Femur (tissue), 1 donor: ENCODE measurements at regions not wholly inside any gene's neighbourhood (a gene's known extent, or its start where the extent isn't known, plus 50 kb on each side); places are given as distances from the start of the nearest gene placed in this dataset.
A peak's percentile ranks its signal among the peaks of the same experiment; 100 is the strongest.

Experiments used
- DNase-seq: peaks from one replicate; pipeline ENCODE4 v3.0.0-alpha.2; 2017

GRCh38 chr21:14869984-14870852 is 194.6 kb downstream of the NRIP1 start:
- DNase-seq: no peak

- DNase-seq: no peak
Observed at GRCh38 chr21:14866859-14867765, 197.7 kb downstream of the NRIP1 start.

GRCh38 chr21:14864211-14865021 is 200.4 kb downstream of the NRIP1 start:
- peak; percentile 60 for DNase-seq

GRCh38 chr21:14863745-14864210 is 201.0 kb downstream of the NRIP1 start:
- DNase-seq: no peak

- DNase-seq: no peak
Observed at GRCh38 chr21:14862794-14863720, 201.7 kb downstream of the NRIP1 start.

GRCh38 chr21:14858311-14858710 is 206.5 kb downstream of the NRIP1 start:
- DNase-seq: no peak

- DNase-seq: no peak
Observed at GRCh38 chr21:14857529-14857928, 207.3 kb downstream of the NRIP1 start.

GRCh38 chr21:14850394-14850793 is 214.4 kb downstream of the NRIP1 start:
- no peak for DNase-seq

GRCh38 chr21:14846621-14847020 is 218.2 kb downstream of the NRIP1 start:
- no peak for DNase-seq

GRCh38 chr21:14844001-14844400 is 220.8 kb downstream of the NRIP1 start:
- DNase-seq: no peak

- no peak for DNase-seq
Observed at GRCh38 chr21:14842601-14843000, 222.2 kb downstream of the NRIP1 start.

GRCh38 chr21:14841511-14842472 is 223.0 kb downstream of the NRIP1 start:
- no peak for DNase-seq

- no peak for DNase-seq
Observed at GRCh38 chr21:14838400-14838799, 226.4 kb downstream of the NRIP1 start.

- DNase-seq: no peak
Observed at GRCh38 chr21:14836950-14837349, 227.8 kb downstream of the NRIP1 start.

GRCh38 chr21:14833666-14834351 is 231.0 kb downstream of the NRIP1 start:
- DNase-seq: no peak

- DNase-seq: no peak
Observed at GRCh38 chr21:14833241-14833640, 231.6 kb downstream of the NRIP1 start.

- DNase-seq: no peak
Observed at GRCh38 chr21:14830307-14830706, 234.5 kb downstream of the NRIP1 start.

GRCh38 chr21:14829685-14830084 is 235.1 kb downstream of the NRIP1 start:
- DNase-seq: no peak

GRCh38 chr21:14827468-14827867 is 237.3 kb downstream of the NRIP1 start:
- DNase-seq: no peak

- no peak for DNase-seq
Observed at GRCh38 chr21:14826630-14827029, 238.2 kb downstream of the NRIP1 start.
